HepG2 (cell line): ENCODE measurements at regions not wholly inside any gene's neighbourhood (a gene's known extent, or its start where the extent isn't known, plus 50 kb on each side); places are given as distances from the start of the nearest gene placed in this dataset.

Experiments
- ATAC-seq: fragments of 200-7000 bp; cut with Tn5 transposase; 3 replicates; pipeline ENCODE4 v1.9.1; 2020; ENCODE audit warnings: mild to moderate bottlenecking, moderate library complexity
- BruUV-seq: library from RNA; stranded (reverse); fragments of 400-500 nt; replicated peaks from 2 replicates; lab custom pipeline; 2021; lab: Mats Ljungman, UMichigan
- CTCF ChIA-PET: fragments of 300-600 bp; formaldehyde crosslinking; extraction: SDS; loops from one replicate; lab custom pipeline; 2021; ENCODE audit warnings: low total read pairs, inconsistent platforms, low intra/inter-chr PET ratio; lab: Yijun Ruan, JAX
- POLR2A ChIA-PET: fragments of 350-600 bp; sonication (Branson Sonifier 250); formaldehyde crosslinking; loops from one replicate; lab custom pipeline; 2020; ENCODE audit warnings: antibody characterized with exemption, inconsistent platforms; lab: Yijun Ruan, JAX
- DNase-seq: peaks from one replicate; pipeline ENCODE4 v3.0.0-alpha.2; 2015; ENCODE audit warnings: low spot score
- FAIRE-seq: peaks from 3 replicates; lab custom pipeline; 2011; peaks lifted over from hg19 to GRCh38; lab: Jason Lieb, UNC
- H2AFZ ChIP-seq: one replicate; pipeline ENCODE4 v1.6.1; 2011; ENCODE audit warnings: low read length, inconsistent platforms
- H3K27ac ChIP-seq: fragments of 300-600 bp; 3 replicates; pipeline ENCODE4 v1.8.0; 2011; ENCODE audit warnings: mixed run types, mild to moderate bottlenecking, mixed read lengths, low read length, inconsistent platforms; ENCODE audit not compliant: insufficient read depth; ENCODE audit errors: extremely low read length
- H3K27me3 ChIP-seq, 2 experiments: fragments of 200-600 bp in 1 of 2; 2 replicates in 1 of 2; 3 replicates in 1 of 2; pipeline versions ENCODE4 v1.6.0 to v1.8.0; 2011; ENCODE audit warnings: low read length in 2 of 2, mild to moderate bottlenecking in 2 of 2, moderate library complexity in 2 of 2, inconsistent platforms in 1 of 2; ENCODE audit not compliant: insufficient read depth in 2 of 2, control insufficient read depth in 1 of 2
- H3K36me3 ChIP-seq, 2 experiments: fragments of 200-600 bp in 1 of 2; replicated peaks in 1 of 2; 2 replicates in 1 of 2; 3 replicates in 1 of 2; pipeline versions ENCODE4 v1.5.1 to v1.8.0; 2011; ENCODE audit warnings: low read length in 2 of 2, inconsistent platforms in 1 of 2; ENCODE audit not compliant: insufficient read depth in 2 of 2, control insufficient read depth in 1 of 2
- H3K4me1 ChIP-seq: 2 replicates; pipeline ENCODE4 v1.5.1; 2012; ENCODE audit warnings: low read length, inconsistent platforms; ENCODE audit not compliant: insufficient read depth
- H3K4me2 ChIP-seq: 2 replicates; pipeline ENCODE4 v1.6.0; 2011; ENCODE audit warnings: low read depth, low read length, inconsistent platforms
- H3K4me3 ChIP-seq, 3 experiments: fragments of 200-600 bp in 1 of 3; sonication (generic), shearing (Covaris generic) in 1 of 3; replicated peaks in 1 of 3; 2 replicates each; pipeline ENCODE4 v1.5.1; 2011 to 2016; ENCODE audit warnings: low read length in 3 of 3, inconsistent platforms in 2 of 3, low read depth in 2 of 3, mild to moderate bottlenecking in 2 of 3, control low read depth in 1 of 3, mixed read lengths in 1 of 3; ENCODE audit not compliant: insufficient read depth in 1 of 3
- H3K79me2 ChIP-seq: one replicate; pipeline ENCODE4 v1.6.1; 2011; ENCODE audit warnings: low read length, inconsistent platforms; ENCODE audit not compliant: insufficient read depth
- H3K9ac ChIP-seq: 2 replicates; pipeline ENCODE4 v1.6.0; 2011; ENCODE audit warnings: mild to moderate bottlenecking, low read depth, low read length, inconsistent platforms; ENCODE audit not compliant: insufficient read depth
- H3K9me3 ChIP-seq: 2 replicates; pipeline ENCODE4 v1.5.1; 2012; ENCODE audit warnings: mild to moderate bottlenecking, low read length
- H4K20me1 ChIP-seq: 2 replicates; pipeline ENCODE4 v1.6.0; 2011; ENCODE audit warnings: inconsistent platforms, mild to moderate bottlenecking, low read length, moderate library complexity; ENCODE audit not compliant: insufficient read depth
- DMAP1 ChIP-seq: IDR thresholded peaks from 2 replicates; pipeline ENCODE4 v1.6.1; 2016
- FOXO1 ChIP-seq: sonication (generic); formaldehyde crosslinking; IDR thresholded peaks from 2 replicates; pipeline ENCODE4 v1.4.0; 2020; ENCODE audit warnings: missing genetic modification reagents
- GATAD1 ChIP-seq: IDR thresholded peaks from 2 replicates; pipeline ENCODE4 v1.6.1; 2016; ENCODE audit warnings: missing genetic modification reagents, missing compliant biosample characterization
- GMEB2 ChIP-seq: IDR thresholded peaks from 2 replicates; pipeline ENCODE4 v1.6.1; 2016; ENCODE audit warnings: missing biosample characterization, missing genetic modification reagents, low read depth
- JUNB ChIP-seq: sonication (generic); formaldehyde crosslinking; IDR thresholded peaks from 2 replicates; pipeline ENCODE4 v1.8.0; 2022; ENCODE audit warnings: missing genetic modification reagents, mild to moderate bottlenecking, borderline replicate concordance
- PTBP1 ChIP-seq: fragments of 200-400 bp; formaldehyde crosslinking; IDR thresholded peaks from 2 replicates; pipeline ENCODE4 v1.6.1; 2018; ENCODE audit warnings: low read length, low read depth; ENCODE audit not compliant: poor library complexity, severe bottlenecking
- SIN3A ChIP-seq: IDR thresholded peaks from 2 replicates; pipeline ENCODE4 v1.6.1; 2011; ENCODE audit warnings: low read depth, mild to moderate bottlenecking, control low read depth, low read length, borderline replicate concordance
- SIX1 ChIP-seq: sonication (generic); formaldehyde crosslinking; IDR thresholded peaks from 2 replicates; pipeline ENCODE4 v1.4.0; 2020; ENCODE audit warnings: missing genetic modification reagents, borderline replicate concordance
- TBP ChIP-seq: sonication (generic); formaldehyde crosslinking; IDR thresholded peaks from 2 replicates; pipeline ENCODE4 v1.5.0; 2020; ENCODE audit warnings: missing genetic modification reagents
- THAP7 ChIP-seq: sonication (generic); formaldehyde crosslinking; IDR thresholded peaks from 2 replicates; pipeline ENCODE4 v1.8.1; 2023; ENCODE audit warnings: mild to moderate bottlenecking, missing genetic modification reagents
- ZBTB3 ChIP-seq: sonication (generic); formaldehyde crosslinking; IDR thresholded peaks from 2 replicates; pipeline ENCODE4 v1.4.0; 2020; ENCODE audit warnings: low read depth, mild to moderate bottlenecking, moderate library complexity, missing genetic modification reagents, borderline replicate concordance
- ZBTB7A ChIP-seq: sonication (generic); formaldehyde crosslinking; IDR thresholded peaks from 2 replicates; pipeline ENCODE4 v1.8.0; 2022; ENCODE audit warnings: mild to moderate bottlenecking, missing genetic modification reagents
- ZUFSP ChIP-seq: sonication (generic); formaldehyde crosslinking; IDR thresholded peaks from 2 replicates; pipeline ENCODE4 v1.9.0; 2021; ENCODE audit warnings: missing genetic modification reagents, mild to moderate bottlenecking, borderline replicate concordance
- WGBS: methylation state at CpG from one replicate; pipeline ENCODE4 v1.1.6; 2017; ENCODE audit warnings: low lambda C conversion rate; 5-methylcytosine and 5-hydroxymethylcytosine counted together
- in situ Hi-C: cut with HindIII; loops from 2 replicates; pipeline ENCODE4 v1.10.0; 2017; ENCODE audit warnings: low pct_unique_long_range_greater_than_20kb; ENCODE audit not compliant: extremely low pct_ligation_motif_present
- intact Hi-C: fragments of 100-400 bp; cut with micrococcal nuclease; formaldehyde crosslinking; loops from one replicate; pipeline ENCODE4 v1.10.0; 2022; ENCODE audit not compliant: unreplicated experiment

GRCh38 chr4:136939781-136940180, 592.5 kb downstream of the PCDH18 start:
- H3K79me2 ChIP-seq = no peaks in the 10 kb centered on the region
- H4K20me1 ChIP-seq = no peaks in the 10 kb centered on the region
- ATAC-seq (no peak), DNase-seq (no peak), FAIRE-seq (no peak)
- BruUV-seq = no TSS peak
- TF ChIP-seq DMAP1 (no peak), ZBTB3 (CRISPR knock-in tag) (no peak), SIN3A (no peak), TBP (CRISPR knock-in tag) (no peak), ZUFSP (CRISPR knock-in tag) (no peak), GMEB2 (CRISPR knock-in tag) (no peak)
- in situ Hi-C loops (no loop called here), intact Hi-C loops (no loop called here)
- CTCF ChIA-PET = no interaction called here
- H3K27ac ChIP-seq = no peak overlapping the region
- no peaks in the 10 kb centered on the region for H3K4me1 ChIP-seq
- H3K4me2 ChIP-seq = no peak overlapping the region
- no peak overlapping the region for H3K4me3 ChIP-seq
- H2AFZ ChIP-seq = no peak overlapping the region
- POLR2A ChIA-PET = no interaction called here
- H3K27me3 ChIP-seq = no peaks in the 10 kb centered on the region
- H3K9ac ChIP-seq = no peak overlapping the region
- no peaks in the 10 kb centered on the region for H3K36me3 ChIP-seq
- no peaks in the 10 kb centered on the region for H3K9me3 ChIP-seq

- POLR2A ChIA-PET = no interaction called here
- no peak for ATAC-seq
- Histone ChIP-seq H3K27ac (no peak overlapping the region), H3K79me2 (no peaks in the 10 kb centered on the region), H3K4me3 (no peak overlapping the region), H3K4me1 (no peaks in the 10 kb centered on the region), H3K9me3 (no peaks in the 10 kb centered on the region), H4K20me1 (no peaks in the 10 kb centered on the region), H3K9ac (no peak overlapping the region), H2AFZ (no peak overlapping the region), H3K36me3 (no peaks in the 10 kb centered on the region), H3K27me3 (no peaks in the 10 kb centered on the region), H3K4me2 (no peak overlapping the region)
- CTCF ChIA-PET = no interaction called here
- intact Hi-C loops = no loop called here
- DNase-seq = no peak
- WGBS = 12% methylated on average over 3 of the region's 3 CpGs
- in situ Hi-C loops = no loop called here
- no peak for TF ChIP-seq PTBP1
- no peak for TF ChIP-seq THAP7 (CRISPR knock-in tag)
- no peak for TF ChIP-seq JUNB
- no peak for TF ChIP-seq ZBTB7A
- no peak for TF ChIP-seq FOXO1 (CRISPR knock-in tag)
- TF ChIP-seq SIX1 (CRISPR knock-in tag) = no peak
- TF ChIP-seq GATAD1 (CRISPR knock-in tag) = no peak
- no peak for FAIRE-seq
- no TSS peak for BruUV-seq
These were observed 596.4 kb downstream of the PCDH18 start for GRCh38 chr4:136935871-136936270.
